ENCODE measurements at regions not wholly inside any gene's neighbourhood (a gene's known extent, or its start where the extent isn't known, plus 50 kb on each side); places are given as distances from the start of the nearest gene placed in this dataset.

DNA sequence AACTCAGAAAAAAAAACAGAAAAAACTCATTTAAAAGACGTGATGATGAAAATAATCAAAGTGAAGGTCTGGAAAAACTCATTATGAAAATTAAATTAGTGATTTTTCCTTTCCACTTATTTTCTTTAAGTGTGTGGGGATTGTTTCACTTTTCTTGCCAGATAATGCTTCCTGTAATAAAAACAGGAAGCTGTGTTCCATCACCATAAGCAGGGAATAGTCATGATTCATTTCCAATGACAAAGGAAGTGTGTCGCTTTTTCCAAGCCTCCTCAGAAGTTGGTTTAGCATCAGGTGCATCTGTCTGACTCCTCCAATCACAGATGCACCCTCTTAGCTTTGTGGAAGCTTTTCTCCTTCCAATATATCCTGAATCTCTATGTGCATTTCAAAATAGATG is 2068.7 kb downstream of the MAT2B start:
- H3K27ac Mint-ChIP-seq = no peak overlapping the region
- Histone ChIP-seq H3K9ac (ENCODE audit: low read length) (no peak overlapping the region), H3K27me3 (replicated peaks in 1 of 4; ENCODE audit: control extremely low read depth in 1 of 4, control insufficient read depth in 3 of 4, insufficient read depth in 4 of 4, low read length in 3 of 4) (no peaks in the 10 kb centered on the region), H4K20me1 (ENCODE audit: control insufficient read depth, insufficient read depth, low read length, poor library complexity, severe bottlenecking) (no peaks in the 10 kb centered on the region), H3K4me2 (replicated peaks; ENCODE audit: low read depth, low read length, poor library complexity, severe bottlenecking) (no peak overlapping the region), H3K4me3 (ENCODE audit: control extremely low read depth in 1 of 5, extremely low read depth in 1 of 5, insufficient read depth in 1 of 5, low read depth in 2 of 5, low read length in 4 of 5) (no peak overlapping the region), H3K79me2 (ENCODE audit: control insufficient read depth, insufficient read depth, low read length) (no peaks in the 10 kb centered on the region), H3K36me3 (replicated peaks in 1 of 2; ENCODE audit: control extremely low read depth in 1 of 2, control insufficient read depth in 1 of 2, extremely low read depth in 1 of 2, insufficient read depth in 2 of 2, low read length in 1 of 2) (no peaks in the 10 kb centered on the region), H3K27ac (ENCODE audit: low read length in 2 of 2) (no peak overlapping the region), H3K9me3 (ENCODE audit: control extremely low read depth in 1 of 3, control insufficient read depth in 2 of 3, insufficient read depth in 1 of 3, low read length in 2 of 3) (peaks cover 0 to 3% (median 2%) of the 10 kb centered on the region in 3 donors), H2AFZ (ENCODE audit: insufficient read depth, low read depth, low read length, poor library complexity, severe bottlenecking) (no peak overlapping the region), H3K4me1 (ENCODE audit: control insufficient read depth in 2 of 2, insufficient read depth in 2 of 2, low read length in 2 of 2) (no peaks in the 10 kb centered on the region)
- ATAC-seq (ENCODE audit: low read depth) (no peak), DNase-seq (no peak)
- H3K4me1 Mint-ChIP-seq = no peaks in the 10 kb centered on the region
- CTCF ChIA-PET = no interaction called here
- POLR2A ChIA-PET = no interaction called here
- no CpG with 5 or more reads among the region's 2 CpGs for WGBS (ENCODE audit: insufficient coverage)
- no peak for TF ChIP-seq EZH2 (IDR thresholded peaks at IDR 0.05; ENCODE audit: borderline replicate concordance, insufficient read depth, low read depth, low read length, poor library complexity, severe bottlenecking)
- TF ChIP-seq, protein P1, sequence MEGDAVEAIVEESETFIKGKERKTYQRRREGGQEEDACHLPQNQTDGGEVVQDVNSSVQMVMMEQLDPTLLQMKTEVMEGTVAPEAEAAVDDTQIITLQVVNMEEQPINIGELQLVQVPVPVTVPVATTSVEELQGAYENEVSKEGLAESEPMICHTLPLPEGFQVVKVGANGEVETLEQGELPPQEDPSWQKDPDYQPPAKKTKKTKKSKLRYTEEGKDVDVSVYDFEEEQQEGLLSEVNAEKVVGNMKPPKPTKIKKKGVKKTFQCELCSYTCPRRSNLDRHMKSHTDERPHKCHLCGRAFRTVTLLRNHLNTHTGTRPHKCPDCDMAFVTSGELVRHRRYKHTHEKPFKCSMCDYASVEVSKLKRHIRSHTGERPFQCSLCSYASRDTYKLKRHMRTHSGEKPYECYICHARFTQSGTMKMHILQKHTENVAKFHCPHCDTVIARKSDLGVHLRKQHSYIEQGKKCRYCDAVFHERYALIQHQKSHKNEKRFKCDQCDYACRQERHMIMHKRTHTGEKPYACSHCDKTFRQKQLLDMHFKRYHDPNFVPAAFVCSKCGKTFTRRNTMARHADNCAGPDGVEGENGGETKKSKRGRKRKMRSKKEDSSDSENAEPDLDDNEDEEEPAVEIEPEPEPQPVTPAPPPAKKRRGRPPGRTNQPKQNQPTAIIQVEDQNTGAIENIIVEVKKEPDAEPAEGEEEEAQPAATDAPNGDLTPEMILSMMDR (IDR thresholded peaks at IDR 0.05) = no peak
- intact Hi-C loops (cut with micrococcal nuclease) = no loop called here
- no peaks in the 10 kb centered on the region for H3K9me3 Mint-ChIP-seq (ENCODE audit: insufficient read depth)
- no peaks in the 10 kb centered on the region for H3K27me3 Mint-ChIP-seq
- H3K4me3 Mint-ChIP-seq = no peak overlapping the region

DNA sequence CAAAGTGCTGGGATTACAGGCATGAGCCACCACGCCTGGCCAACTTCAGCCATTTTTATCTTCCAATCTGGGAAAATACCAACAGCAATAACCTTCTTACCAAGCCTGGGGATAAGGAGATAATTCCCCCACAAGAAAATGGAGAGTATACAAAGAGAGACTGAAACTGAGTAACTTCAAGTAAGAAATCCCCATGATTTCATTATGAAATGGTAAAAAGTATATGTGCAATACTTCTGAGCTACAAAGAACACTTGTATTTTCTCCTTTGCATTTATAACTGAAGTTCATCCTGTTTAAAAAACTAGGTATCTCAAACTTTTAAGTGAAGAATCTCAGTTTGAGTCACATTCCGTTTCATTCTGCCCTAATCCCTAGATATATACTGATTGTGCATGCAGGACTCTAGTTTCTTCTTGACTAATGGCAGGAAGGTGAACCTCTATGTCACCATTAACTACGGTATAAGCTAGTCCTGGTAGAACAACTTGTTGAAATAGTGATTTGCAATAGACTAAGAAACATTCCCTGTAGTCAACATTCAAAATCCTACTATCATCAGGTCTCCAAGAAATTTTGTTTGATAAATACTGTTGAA is 2071.4 kb downstream of the MAT2B start:
- Mint-ChIP-seq H3K9me3 (ENCODE audit: insufficient read depth) (no peaks in the 10 kb centered on the region), H3K4me1 (no peaks in the 10 kb centered on the region), H3K27me3 (no peaks in the 10 kb centered on the region), H3K27ac (no peak overlapping the region), H3K4me3 (no peak overlapping the region)
- H3K4me1 ChIP-seq (ENCODE audit: control insufficient read depth in 2 of 2, insufficient read depth in 2 of 2, low read length in 2 of 2) = no peaks in the 10 kb centered on the region
- WGBS (ENCODE audit: insufficient coverage) = no CpG with 5 or more reads among the region's 3 CpGs
- H3K9me3 ChIP-seq (ENCODE audit: control extremely low read depth in 1 of 3, control insufficient read depth in 2 of 3, insufficient read depth in 1 of 3, low read length in 2 of 3) = no peaks in the 10 kb centered on the region
- no peaks in the 10 kb centered on the region for H3K79me2 ChIP-seq (ENCODE audit: control insufficient read depth, insufficient read depth, low read length)
- H3K27ac ChIP-seq (ENCODE audit: low read length in 2 of 2) = no peak overlapping the region
- no peaks in the 10 kb centered on the region for H3K36me3 ChIP-seq (replicated peaks in 1 of 2; ENCODE audit: control extremely low read depth in 1 of 2, control insufficient read depth in 1 of 2, extremely low read depth in 1 of 2, insufficient read depth in 2 of 2, low read length in 1 of 2)
- no peak overlapping the region for H2AFZ ChIP-seq (ENCODE audit: insufficient read depth, low read depth, low read length, poor library complexity, severe bottlenecking)
- H3K27me3 ChIP-seq (replicated peaks in 1 of 4; ENCODE audit: control extremely low read depth in 1 of 4, control insufficient read depth in 3 of 4, insufficient read depth in 4 of 4, low read length in 3 of 4) = no peaks in the 10 kb centered on the region
- ChIA-PET POLR2A (no interaction called here), CTCF (no interaction called here)
- H3K4me3 ChIP-seq (ENCODE audit: control extremely low read depth in 1 of 5, extremely low read depth in 1 of 5, insufficient read depth in 1 of 5, low read depth in 2 of 5, low read length in 4 of 5) = no peak overlapping the region
- ATAC-seq (ENCODE audit: low read depth) = no peak
- intact Hi-C loops (cut with micrococcal nuclease) = no loop called here
- H3K4me2 ChIP-seq (replicated peaks; ENCODE audit: low read depth, low read length, poor library complexity, severe bottlenecking) = no peak overlapping the region
- DNase-seq = no peak
- H4K20me1 ChIP-seq (ENCODE audit: control insufficient read depth, insufficient read depth, low read length, poor library complexity, severe bottlenecking) = no peaks in the 10 kb centered on the region
- TF ChIP-seq, protein P1 (IDR thresholded peaks at IDR 0.05) = no peak
- TF ChIP-seq EZH2 (IDR thresholded peaks at IDR 0.05; ENCODE audit: borderline replicate concordance, insufficient read depth, low read depth, low read length, poor library complexity, severe bottlenecking) = no peak
- H3K9ac ChIP-seq (ENCODE audit: low read length) = no peak overlapping the region
